OCI-LY7 (cell line): ENCODE measurements at regions not wholly inside any gene's neighbourhood (a gene's known extent, or its start where the extent isn't known, plus 50 kb on each side); places are given as distances from the start of the nearest gene placed in this dataset.

Experiments
- CTCF ChIP-seq: fragments of 200-600 bp; sonication (generic); conservative IDR thresholded peaks from 2 replicates; pipeline ENCODE4 v1.5.1; 2014; ENCODE audit warnings: mild to moderate bottlenecking, antibody characterized with exemption, low read length, moderate library complexity, mixed read lengths
- EZH2phosphoT487 ChIP-seq: fragments of 200-600 bp; sonication (generic); IDR thresholded peaks from 2 replicates; pipeline ENCODE4 v1.6.1; 2018; ENCODE audit warnings: low read depth, borderline replicate concordance, mild to moderate bottlenecking, mixed run types, antibody characterized with exemption, low read length, moderate library complexity, mixed read lengths

GRCh38 chr2:189249171-189249570 lies 69.6 kb upstream of the COL5A2 start:
- TF ChIP-seq CTCF (no peak), EZH2phosphoT487 (no peak)
